K562 (cell line): ENCODE measurements at regions not wholly inside any gene's neighbourhood (a gene's known extent, or its start where the extent isn't known, plus 50 kb on each side); places are given as distances from the start of the nearest gene placed in this dataset.
A peak's percentile ranks its signal among the peaks of the same experiment; 100 is the strongest.

ENCODE experiments used
- CCNT2 ChIP-seq: IDR thresholded peaks from 2 replicates; pipeline ENCODE4 v1.6.1; 2011; ENCODE audit warnings: borderline replicate concordance, low read depth, mild to moderate bottlenecking, moderate library complexity, mixed read lengths, low read length; ENCODE audit not compliant: insufficient read length; ENCODE audit errors: extremely low read depth
- CLOCK ChIP-seq: fragments of 250-450 bp; sonication (Bioruptor Pico); IDR thresholded peaks from 2 replicates; pipeline ENCODE4 v1.4.0; 2020; ENCODE audit warnings: mild to moderate bottlenecking, moderate library complexity, borderline replicate concordance
- CTCFL ChIP-seq: IDR thresholded peaks from 2 replicates; pipeline ENCODE4 v1.6.1; 2011; ENCODE audit warnings: borderline replicate concordance, low read depth, mild to moderate bottlenecking, moderate library complexity, low read length; ENCODE audit not compliant: insufficient read depth, poor library complexity, severe bottlenecking
- FOXK1 ChIP-seq: sonication (generic); formaldehyde crosslinking; IDR thresholded peaks from 2 replicates; pipeline ENCODE4 v1.8.0; 2022; ENCODE audit warnings: missing genetic modification reagents, mild to moderate bottlenecking, borderline replicate concordance
- IRF1 ChIP-seq: sonication (generic); formaldehyde crosslinking; IDR thresholded peaks from 2 replicates; pipeline ENCODE4 v1.8.0; 2022; ENCODE audit warnings: missing genetic modification reagents, mild to moderate bottlenecking, borderline replicate concordance
- NEUROD1 ChIP-seq: fragments of 150-350 bp; IDR thresholded peaks from 2 replicates; pipeline ENCODE4 v1.6.1; 2014; ENCODE audit warnings: borderline replicate concordance, low read length, low read depth; ENCODE audit not compliant: partially characterized antibody
- NFXL1 ChIP-seq: fragments of 450-650 bp; formaldehyde crosslinking; IDR thresholded peaks from 2 replicates; pipeline ENCODE4 v1.4.0; 2021; ENCODE audit warnings: mild to moderate bottlenecking
- POLR3A ChIP-seq: IDR thresholded peaks from 2 replicates; pipeline ENCODE4 v1.6.1; 2011; ENCODE audit warnings: borderline replicate concordance, mild to moderate bottlenecking, moderate library complexity; ENCODE audit not compliant: insufficient read length, insufficient read depth; ENCODE audit errors: extremely low read depth
- RBM34 ChIP-seq: fragments of 200-400 bp; formaldehyde crosslinking; IDR thresholded peaks from 2 replicates; pipeline ENCODE4 v1.6.1; 2018; ENCODE audit warnings: low read length, borderline replicate concordance; ENCODE audit not compliant: insufficient read depth
- TCF7L2 ChIP-seq: fragments of 150-350 bp; IDR thresholded peaks from 2 replicates; pipeline ENCODE4 v1.6.1; 2016; ENCODE audit warnings: low read depth, mild to moderate bottlenecking, low read length, moderate library complexity
- THRAP3 ChIP-seq: fragments of 450-650 bp; IDR thresholded peaks from 2 replicates; pipeline ENCODE4 v1.6.1; 2016; ENCODE audit warnings: mild to moderate bottlenecking, inconsistent platforms, borderline replicate concordance
- ZBTB26 ChIP-seq: fragments of 450-650 bp; formaldehyde crosslinking; IDR thresholded peaks from 2 replicates; pipeline ENCODE4 v1.4.0; 2022; ENCODE audit warnings: missing genetic modification characterization
- ZFP36 ChIP-seq: fragments of 150-350 bp; IDR thresholded peaks from 2 replicates; pipeline ENCODE4 v1.6.1; 2018; ENCODE audit warnings: low read length, low read depth; ENCODE audit not compliant: partially characterized antibody
- ZNF133 ChIP-seq: fragments of 250-450 bp; sonication (Bioruptor Pico); IDR thresholded peaks from 2 replicates; pipeline ENCODE4 v1.4.0; 2020; ENCODE audit warnings: mild to moderate bottlenecking
- ZNF23 ChIP-seq: fragments of 250-450 bp; sonication (Bioruptor Pico); IDR thresholded peaks from 2 replicates; pipeline ENCODE4 v1.4.0; 2020; ENCODE audit warnings: mild to moderate bottlenecking
- ZNF280A ChIP-seq: fragments of 450-650 bp; IDR thresholded peaks from 2 replicates; pipeline ENCODE4 v1.6.1; 2018; ENCODE audit warnings: mild to moderate bottlenecking, low read depth; ENCODE audit not compliant: partially characterized antibody
- ZNF583 ChIP-seq: fragments of 250-450 bp; sonication (Bioruptor Pico); IDR thresholded peaks from 2 replicates; pipeline ENCODE4 v1.4.0; 2020
- ZNF717 ChIP-seq: fragments of 250-450 bp; sonication (Bioruptor Pico); IDR thresholded peaks from 2 replicates; pipeline ENCODE4 v1.5.0; 2021

- TF ChIP-seq ZBTB26 (CRISPR knock-in tag), result no peak
- TF ChIP-seq FOXK1 (CRISPR knock-in tag), result no peak
- TF ChIP-seq ZNF23 (CRISPR knock-in tag), result no peak
- TF ChIP-seq ZFP36, result no peak
- TF ChIP-seq ZNF717 (CRISPR knock-in tag), result no peak
- TF ChIP-seq IRF1 (CRISPR knock-in tag), result no peak
- TF ChIP-seq TCF7L2, result no peak
- no peak for TF ChIP-seq NFXL1 (CRISPR knock-in tag)
- TF ChIP-seq CTCFL, result no peak
- no peak for TF ChIP-seq RBM34
- peak; percentile 25 for TF ChIP-seq CCNT2
- TF ChIP-seq ZNF280A, result no peak
- TF ChIP-seq POLR3A, result no peak
- no peak for TF ChIP-seq ZNF133 (CRISPR knock-in tag)
- no peak for TF ChIP-seq NEUROD1
- TF ChIP-seq ZNF583 (CRISPR knock-in tag), result no peak
- no peak for TF ChIP-seq CLOCK (CRISPR knock-in tag)
- TF ChIP-seq THRAP3, result no peak
These were observed 229.7 kb downstream of the KCNRG start (continued) for GRCh38 chr13:50244713-50245574.
